Panc1 (cell line): ENCODE measurements at regions not wholly inside any gene's neighbourhood (a gene's known extent, or its start where the extent isn't known, plus 50 kb on each side); places are given as distances from the start of the nearest gene placed in this dataset.

Experiments used
- ATAC-seq: fragments of 200-7000 bp; cut with Tn5 transposase; 2 replicates; pipeline ENCODE4 v1.9.1; 2020; ENCODE audit warnings: mild to moderate bottlenecking, moderate library complexity
- BruUV-seq: library from RNA; stranded (reverse); fragments of 400-500 nt; replicated peaks from 2 replicates; lab custom pipeline; 2021; lab: Mats Ljungman, UMichigan
- CTCF ChIA-PET: fragments of 300-600 bp; sonication (Branson Sonifier 250); formaldehyde crosslinking; loops from one replicate; lab custom pipeline; 2022; ENCODE audit warnings: antibody characterized with exemption; lab: Charles Lee
- POLR2A ChIA-PET: fragments of 300-600 bp; sonication (Branson Sonifier 250); formaldehyde crosslinking; loops from one replicate; lab custom pipeline; 2022; ENCODE audit warnings: antibody characterized with exemption; lab: Charles Lee
- DNase-seq: peaks from one replicate; pipeline ENCODE4 v3.0.0-alpha.2; 2010; ENCODE audit warnings: low read depth, low spot score
- H3K27ac ChIP-seq: 2 replicates; pipeline ENCODE4 v1.5.1; 2011; ENCODE audit warnings: mild to moderate bottlenecking, low read length, inconsistent platforms
- H3K27me3 ChIP-seq: fragments of 200-500 bp; sonication (Bioruptor generic); 2 replicates; pipeline ENCODE4 v1.6.0; 2014; ENCODE audit warnings: low read length, inconsistent platforms; ENCODE audit not compliant: control insufficient read depth, insufficient read depth
- H3K36me3 ChIP-seq: fragments of 200-500 bp; sonication (Bioruptor generic); 2 replicates; pipeline ENCODE4 v1.5.1; 2014; ENCODE audit warnings: inconsistent platforms, mild to moderate bottlenecking, low read length, moderate library complexity; ENCODE audit not compliant: control insufficient read depth, insufficient read depth
- H3K4me1 ChIP-seq: 2 replicates; pipeline ENCODE4 v1.5.1; 2011; ENCODE audit warnings: inconsistent platforms, mild to moderate bottlenecking, low read length, moderate library complexity; ENCODE audit not compliant: control insufficient read depth, insufficient read depth
- H3K4me3 ChIP-seq, 2 experiments: 2 replicates each; pipeline ENCODE4 v1.5.1; 2011 to 2012; ENCODE audit warnings: low read depth in 2 of 2, low read length in 2 of 2, mild to moderate bottlenecking in 2 of 2, inconsistent platforms in 1 of 2, moderate library complexity in 1 of 2
- H3K9me3 ChIP-seq: fragments of 200-500 bp; sonication (Bioruptor generic); 2 replicates; pipeline ENCODE4 v1.5.1; 2014; ENCODE audit warnings: low read depth, mild to moderate bottlenecking, inconsistent platforms, low read length, moderate library complexity; ENCODE audit not compliant: control insufficient read depth, insufficient read depth
- CTCF ChIP-seq: fragments of 450-650 bp; IDR thresholded peaks from 2 replicates; pipeline ENCODE4 v1.5.1; 2017; ENCODE audit warnings: mild to moderate bottlenecking
- POLR2AphosphoS5 ChIP-seq: IDR thresholded peaks from 2 replicates; pipeline ENCODE4 v1.6.1; 2012; ENCODE audit warnings: mild to moderate bottlenecking, low read depth, low read length, moderate library complexity
- REST ChIP-seq, 2 experiments: IDR thresholded peaks; 2 replicates each; pipeline ENCODE4 v1.6.1; 2011 to 2012; ENCODE audit warnings: low read depth in 2 of 2, control low read depth in 1 of 2, low read length in 1 of 2, mild to moderate bottlenecking in 1 of 2, moderate library complexity in 1 of 2; ENCODE audit not compliant: insufficient read depth in 1 of 2
- SIN3A ChIP-seq: IDR thresholded peaks from 2 replicates; pipeline ENCODE4 v1.6.1; 2012; ENCODE audit warnings: low read depth, mild to moderate bottlenecking, low read length, moderate library complexity, borderline replicate concordance; ENCODE audit not compliant: insufficient read depth
- TCF7L2 ChIP-seq: IDR thresholded peaks from 2 replicates; pipeline ENCODE4 v1.6.1; 2011; ENCODE audit warnings: mild to moderate bottlenecking, low read depth, low read length, inconsistent platforms
- in situ Hi-C: cut with HindIII; loops from 2 replicates; pipeline ENCODE4 v1.10.0; 2016; ENCODE audit warnings: low sequenced_read_pairs, low pct_unique_long_range_greater_than_20kb
- intact Hi-C: fragments of 100-400 bp; cut with micrococcal nuclease; formaldehyde crosslinking; loops from one replicate; pipeline ENCODE4 v1.10.0; 2022; ENCODE audit not compliant: unreplicated experiment

DNA sequence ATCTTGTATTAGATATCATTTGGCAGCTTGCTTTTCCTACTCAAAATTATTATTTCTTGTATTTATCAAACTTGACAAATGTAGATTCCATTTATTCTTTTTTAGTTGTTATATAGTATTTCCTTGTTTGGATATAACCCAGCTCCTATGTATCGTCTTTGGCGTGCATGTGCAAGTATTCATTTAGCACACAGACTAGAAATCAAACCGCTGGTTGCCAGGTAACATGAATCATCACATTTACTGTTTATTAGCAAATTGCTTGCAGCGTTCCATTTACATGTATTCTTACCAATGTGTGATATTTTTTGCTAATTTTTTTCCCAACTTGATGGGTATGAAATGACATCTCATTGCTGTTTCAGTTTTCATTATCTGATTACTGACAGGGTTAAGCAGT is 2089.7 kb upstream of the CELF4 start:
- H3K27ac ChIP-seq: no peak overlapping the region
- intact Hi-C loops (no loop called here), in situ Hi-C loops (no loop called here)
- H3K36me3 ChIP-seq: no peaks in the 10 kb centered on the region
- no peak for DNase-seq
- BruUV-seq: no TSS peak
- POLR2A ChIA-PET: no interaction called here
- no peak for TF ChIP-seq TCF7L2
- ATAC-seq: no peak
- no peaks in the 10 kb centered on the region for H3K27me3 ChIP-seq
- H3K4me3 ChIP-seq: no peak overlapping the region
- H3K9me3 ChIP-seq: no peaks in the 10 kb centered on the region
- H3K4me1 ChIP-seq: no peaks in the 10 kb centered on the region
- CTCF ChIA-PET: no interaction called here

DNA sequence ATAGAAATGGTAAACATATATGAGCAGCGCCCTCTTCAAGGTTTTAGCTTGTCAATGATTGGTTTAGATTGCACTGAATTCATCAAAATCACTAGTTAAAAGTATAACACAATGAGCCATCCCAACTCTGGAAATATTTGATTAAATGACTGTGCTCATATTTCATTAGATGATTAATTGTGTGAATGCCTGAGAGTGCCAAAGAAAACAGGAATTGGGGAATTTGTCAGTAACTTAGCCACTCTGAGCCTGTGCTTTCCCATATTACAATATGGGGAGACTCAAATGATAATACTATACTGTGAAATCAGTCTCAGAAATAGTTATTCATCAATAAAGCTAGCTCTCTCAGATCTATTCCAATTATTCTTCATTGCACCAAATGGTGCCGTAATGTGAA is 2087.6 kb upstream of the CELF4 start:
- H3K36me3 ChIP-seq: no peaks in the 10 kb centered on the region
- no peaks in the 10 kb centered on the region for H3K27me3 ChIP-seq
- POLR2A ChIA-PET: no interaction called here
- intact Hi-C loops (no loop called here), in situ Hi-C loops (no loop called here)
- CTCF ChIA-PET: no interaction called here
- TF ChIP-seq REST (IDR thresholded peaks at IDR 0.05; ENCODE audit: insufficient read depth in 1 of 2, low read depth in 2 of 2, low read length in 1 of 2) (no peak), TCF7L2 (no peak), POLR2AphosphoS5 (no peak), CTCF (no peak), SIN3A (no peak)
- ATAC-seq: no peak
- H3K4me3 ChIP-seq: no peak overlapping the region
- DNase-seq: no peak
- H3K4me1 ChIP-seq: no peaks in the 10 kb centered on the region
- H3K9me3 ChIP-seq: no peaks in the 10 kb centered on the region
- BruUV-seq: no TSS peak
- no peak overlapping the region for H3K27ac ChIP-seq

DNA sequence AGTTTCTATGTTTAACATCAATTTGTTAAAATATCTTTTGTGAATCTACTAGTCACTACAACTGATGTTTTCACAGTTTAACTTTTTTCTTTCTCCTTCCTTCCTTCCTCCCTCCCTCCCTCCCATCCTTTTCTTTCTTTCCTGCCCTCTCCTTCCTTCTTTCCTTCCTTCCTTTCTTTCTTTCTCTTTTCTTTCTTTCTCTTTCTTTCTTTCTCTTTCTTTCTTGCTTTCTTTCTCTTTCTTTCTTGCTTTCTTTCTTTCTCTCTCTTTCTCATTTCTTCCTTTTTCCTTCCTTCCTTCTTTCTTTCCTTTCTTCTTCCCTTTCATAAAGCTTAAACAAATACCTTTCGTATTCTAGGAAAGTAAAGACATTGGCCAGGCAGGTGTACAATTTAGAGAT is 2083.0 kb upstream of the CELF4 start:
- no peaks in the 10 kb centered on the region for H3K36me3 ChIP-seq
- TF ChIP-seq TCF7L2: no peak
- no peak for TF ChIP-seq SIN3A
- TF ChIP-seq REST (IDR thresholded peaks at IDR 0.05; ENCODE audit: insufficient read depth in 1 of 2, low read depth in 2 of 2, low read length in 1 of 2): no peak
- TF ChIP-seq POLR2AphosphoS5: no peak
- TF ChIP-seq CTCF: no peak
- DNase-seq: no peak
- BruUV-seq: no TSS peak
- no peak overlapping the region for H3K27ac ChIP-seq
- no peaks in the 10 kb centered on the region for H3K9me3 ChIP-seq
- ATAC-seq: no peak
- H3K27me3 ChIP-seq: no peaks in the 10 kb centered on the region
- H3K4me1 ChIP-seq: no peaks in the 10 kb centered on the region
- CTCF ChIA-PET: no interaction called here
- POLR2A ChIA-PET: no interaction called here
- intact Hi-C loops (no loop called here), in situ Hi-C loops (no loop called here)
- H3K4me3 ChIP-seq: no peak overlapping the region
